SK-N-SH treated with all-trans-retinoic acid at 6 μM for 48 hours (cell line): ENCODE measurements at regions not wholly inside any gene's neighbourhood (a gene's known extent, or its start where the extent isn't known, plus 50 kb on each side); places are given as distances from the start of the nearest gene placed in this dataset.

ENCODE experiments used
- ARNTL ChIP-seq: fragments of 450-650 bp; formaldehyde crosslinking; IDR thresholded peaks from 2 replicates; pipeline ENCODE4 v1.5.0; 2020; ENCODE audit warnings: low read depth, mild to moderate bottlenecking, moderate library complexity, borderline replicate concordance
- CSDC2 ChIP-seq: fragments of 250-450 bp; sonication (Bioruptor Pico); IDR thresholded peaks from 2 replicates; pipeline ENCODE4 v1.5.0; 2020; ENCODE audit warnings: mild to moderate bottlenecking, moderate library complexity
- ESRRG ChIP-seq: fragments of 250-450 bp; sonication (Bioruptor Pico); IDR thresholded peaks from 2 replicates; pipeline ENCODE4 v1.6.1; 2021; ENCODE audit warnings: mild to moderate bottlenecking
- GLIS3 ChIP-seq: fragments of 250-450 bp; sonication (Bioruptor Pico); IDR thresholded peaks from 2 replicates; pipeline ENCODE4 v1.5.0; 2020; ENCODE audit warnings: mild to moderate bottlenecking, moderate library complexity
- PPARA ChIP-seq: fragments of 250-450 bp; sonication (Bioruptor Pico); IDR thresholded peaks from 2 replicates; pipeline ENCODE4 v1.5.0; 2020; ENCODE audit warnings: mild to moderate bottlenecking, borderline replicate concordance
- RARB ChIP-seq: fragments of 250-450 bp; sonication (Bioruptor Pico); IDR thresholded peaks from 2 replicates; pipeline ENCODE4 v1.8.0; 2021; ENCODE audit warnings: mild to moderate bottlenecking, moderate library complexity
- TOX ChIP-seq: fragments of 250-450 bp; sonication (Bioruptor Pico); IDR thresholded peaks from 2 replicates; pipeline ENCODE4 v1.8.0; 2021; ENCODE audit warnings: mild to moderate bottlenecking, moderate library complexity, borderline replicate concordance
- ZFP3 ChIP-seq: fragments of 250-450 bp; sonication (Bioruptor Pico); IDR thresholded peaks from 2 replicates; pipeline ENCODE4 v1.5.0; 2020; ENCODE audit warnings: mild to moderate bottlenecking, moderate library complexity
- ZFP30 ChIP-seq: fragments of 450-650 bp; formaldehyde crosslinking; IDR thresholded peaks from 2 replicates; pipeline ENCODE4 v1.5.0; 2022; ENCODE audit warnings: mild to moderate bottlenecking, moderate library complexity
- TF ChIP-seq, protein P1 (sequence below): fragments of 250-450 bp; sonication (Bioruptor Pico); IDR thresholded peaks from 2 replicates; pipeline ENCODE4 v1.8.0; 2020; ENCODE audit warnings: mild to moderate bottlenecking, moderate library complexity, borderline replicate concordance
- TF ChIP-seq, protein P2 (sequence below): fragments of 250-450 bp; sonication (Bioruptor Pico); IDR thresholded peaks from 2 replicates; pipeline ENCODE4 v1.5.1; 2021; ENCODE audit warnings: mild to moderate bottlenecking, moderate library complexity
- TF ChIP-seq, protein P3 (sequence below): fragments of 250-450 bp; sonication (Bioruptor Pico); IDR thresholded peaks from 2 replicates; pipeline ENCODE4 v1.5.1; 2020; ENCODE audit warnings: low read depth, mild to moderate bottlenecking, moderate library complexity
- TF ChIP-seq, protein P4 (sequence below): fragments of 250-450 bp; sonication (Bioruptor Pico); IDR thresholded peaks from 2 replicates; pipeline ENCODE4 v1.5.0; 2020; ENCODE audit warnings: mild to moderate bottlenecking, moderate library complexity

DNA sequence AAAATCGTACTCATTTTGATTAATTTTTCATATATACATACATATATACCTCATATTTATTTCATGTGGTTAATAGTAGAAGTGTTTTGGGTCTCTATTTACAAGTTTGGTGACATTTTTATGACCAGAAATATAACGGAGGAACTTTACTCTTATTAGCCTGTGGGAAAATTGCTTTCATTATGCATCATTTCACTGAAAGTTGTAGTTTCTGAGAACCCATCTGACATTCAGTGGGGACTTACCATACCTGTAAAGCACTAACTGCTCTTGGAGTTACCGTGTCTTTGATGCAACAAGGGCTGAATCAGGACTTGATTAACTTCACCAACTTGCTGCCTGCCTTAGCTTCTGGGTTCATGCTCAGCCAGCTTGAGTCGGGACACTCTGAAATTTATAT is 49.9 kb upstream of the ITPKB start:
- TF ChIP-seq, protein P1, sequence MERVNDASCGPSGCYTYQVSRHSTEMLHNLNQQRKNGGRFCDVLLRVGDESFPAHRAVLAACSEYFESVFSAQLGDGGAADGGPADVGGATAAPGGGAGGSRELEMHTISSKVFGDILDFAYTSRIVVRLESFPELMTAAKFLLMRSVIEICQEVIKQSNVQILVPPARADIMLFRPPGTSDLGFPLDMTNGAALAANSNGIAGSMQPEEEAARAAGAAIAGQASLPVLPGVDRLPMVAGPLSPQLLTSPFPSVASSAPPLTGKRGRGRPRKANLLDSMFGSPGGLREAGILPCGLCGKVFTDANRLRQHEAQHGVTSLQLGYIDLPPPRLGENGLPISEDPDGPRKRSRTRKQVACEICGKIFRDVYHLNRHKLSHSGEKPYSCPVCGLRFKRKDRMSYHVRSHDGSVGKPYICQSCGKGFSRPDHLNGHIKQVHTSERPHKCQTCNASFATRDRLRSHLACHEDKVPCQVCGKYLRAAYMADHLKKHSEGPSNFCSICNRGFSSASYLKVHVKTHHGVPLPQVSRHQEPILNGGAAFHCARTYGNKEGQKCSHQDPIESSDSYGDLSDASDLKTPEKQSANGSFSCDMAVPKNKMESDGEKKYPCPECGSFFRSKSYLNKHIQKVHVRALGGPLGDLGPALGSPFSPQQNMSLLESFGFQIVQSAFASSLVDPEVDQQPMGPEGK (CRISPR knock-in tag) = no peak
- TF ChIP-seq GLIS3 (CRISPR knock-in tag) = no peak
- TF ChIP-seq CSDC2 (CRISPR knock-in tag) = no peak
- TF ChIP-seq, protein P2, sequence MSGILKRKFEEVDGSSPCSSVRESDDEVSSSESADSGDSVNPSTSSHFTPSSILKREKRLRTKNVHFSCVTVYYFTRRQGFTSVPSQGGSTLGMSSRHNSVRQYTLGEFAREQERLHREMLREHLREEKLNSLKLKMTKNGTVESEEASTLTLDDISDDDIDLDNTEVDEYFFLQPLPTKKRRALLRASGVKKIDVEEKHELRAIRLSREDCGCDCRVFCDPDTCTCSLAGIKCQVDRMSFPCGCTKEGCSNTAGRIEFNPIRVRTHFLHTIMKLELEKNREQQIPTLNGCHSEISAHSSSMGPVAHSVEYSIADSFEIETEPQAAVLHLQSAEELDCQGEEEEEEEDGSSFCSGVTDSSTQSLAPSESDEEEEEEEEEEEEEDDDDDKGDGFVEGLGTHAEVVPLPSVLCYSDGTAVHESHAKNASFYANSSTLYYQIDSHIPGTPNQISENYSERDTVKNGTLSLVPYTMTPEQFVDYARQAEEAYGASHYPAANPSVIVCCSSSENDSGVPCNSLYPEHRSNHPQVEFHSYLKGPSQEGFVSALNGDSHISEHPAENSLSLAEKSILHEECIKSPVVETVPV (CRISPR knock-in tag) = no peak
- TF ChIP-seq ARNTL (CRISPR knock-in tag) = no peak
- TF ChIP-seq TOX (CRISPR knock-in tag) = no peak
- TF ChIP-seq, protein P3, sequence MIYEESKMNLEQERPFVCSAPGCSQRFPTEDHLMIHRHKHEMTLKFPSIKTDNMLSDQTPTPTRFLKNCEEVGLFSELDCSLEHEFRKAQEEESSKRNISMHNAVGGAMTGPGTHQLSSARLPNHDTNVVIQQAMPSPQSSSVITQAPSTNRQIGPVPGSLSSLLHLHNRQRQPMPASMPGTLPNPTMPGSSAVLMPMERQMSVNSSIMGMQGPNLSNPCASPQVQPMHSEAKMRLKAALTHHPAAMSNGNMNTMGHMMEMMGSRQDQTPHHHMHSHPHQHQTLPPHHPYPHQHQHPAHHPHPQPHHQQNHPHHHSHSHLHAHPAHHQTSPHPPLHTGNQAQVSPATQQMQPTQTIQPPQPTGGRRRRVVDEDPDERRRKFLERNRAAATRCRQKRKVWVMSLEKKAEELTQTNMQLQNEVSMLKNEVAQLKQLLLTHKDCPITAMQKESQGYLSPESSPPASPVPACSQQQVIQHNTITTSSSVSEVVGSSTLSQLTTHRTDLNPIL (CRISPR knock-in tag) = no peak
- no peak for TF ChIP-seq ZFP30 (CRISPR knock-in tag)
- no peak for TF ChIP-seq ZFP3 (CRISPR knock-in tag)
- TF ChIP-seq ESRRG (CRISPR knock-in tag) = no peak
- TF ChIP-seq, protein P4, sequence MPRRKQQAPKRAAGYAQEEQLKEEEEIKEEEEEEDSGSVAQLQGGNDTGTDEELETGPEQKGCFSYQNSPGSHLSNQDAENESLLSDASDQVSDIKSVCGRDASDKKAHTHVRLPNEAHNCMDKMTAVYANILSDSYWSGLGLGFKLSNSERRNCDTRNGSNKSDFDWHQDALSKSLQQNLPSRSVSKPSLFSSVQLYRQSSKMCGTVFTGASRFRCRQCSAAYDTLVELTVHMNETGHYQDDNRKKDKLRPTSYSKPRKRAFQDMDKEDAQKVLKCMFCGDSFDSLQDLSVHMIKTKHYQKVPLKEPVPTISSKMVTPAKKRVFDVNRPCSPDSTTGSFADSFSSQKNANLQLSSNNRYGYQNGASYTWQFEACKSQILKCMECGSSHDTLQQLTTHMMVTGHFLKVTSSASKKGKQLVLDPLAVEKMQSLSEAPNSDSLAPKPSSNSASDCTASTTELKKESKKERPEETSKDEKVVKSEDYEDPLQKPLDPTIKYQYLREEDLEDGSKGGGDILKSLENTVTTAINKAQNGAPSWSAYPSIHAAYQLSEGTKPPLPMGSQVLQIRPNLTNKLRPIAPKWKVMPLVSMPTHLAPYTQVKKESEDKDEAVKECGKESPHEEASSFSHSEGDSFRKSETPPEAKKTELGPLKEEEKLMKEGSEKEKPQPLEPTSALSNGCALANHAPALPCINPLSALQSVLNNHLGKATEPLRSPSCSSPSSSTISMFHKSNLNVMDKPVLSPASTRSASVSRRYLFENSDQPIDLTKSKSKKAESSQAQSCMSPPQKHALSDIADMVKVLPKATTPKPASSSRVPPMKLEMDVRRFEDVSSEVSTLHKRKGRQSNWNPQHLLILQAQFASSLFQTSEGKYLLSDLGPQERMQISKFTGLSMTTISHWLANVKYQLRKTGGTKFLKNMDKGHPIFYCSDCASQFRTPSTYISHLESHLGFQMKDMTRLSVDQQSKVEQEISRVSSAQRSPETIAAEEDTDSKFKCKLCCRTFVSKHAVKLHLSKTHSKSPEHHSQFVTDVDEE (CRISPR knock-in tag) = no peak
- TF ChIP-seq RARB (CRISPR knock-in tag) = no peak
- TF ChIP-seq PPARA (CRISPR knock-in tag) = no peak
